SHP77 treated with DMSO at 0.1 percent for 48 hours (cell line): ENCODE measurements at regions not wholly inside any gene's neighbourhood (a gene's known extent, or its start where the extent isn't known, plus 50 kb on each side); places are given as distances from the start of the nearest gene placed in this dataset.
"Not testable (repeated sequence)": the region's sequence is repeated elsewhere in the genome, so short reads cannot be mapped to it uniquely, and the experiment has no call there.

Experiments
- DNase-seq: peaks from one replicate; lab custom pipeline; 2025; lab: John Stamatoyannopoulos, UW

DNA sequence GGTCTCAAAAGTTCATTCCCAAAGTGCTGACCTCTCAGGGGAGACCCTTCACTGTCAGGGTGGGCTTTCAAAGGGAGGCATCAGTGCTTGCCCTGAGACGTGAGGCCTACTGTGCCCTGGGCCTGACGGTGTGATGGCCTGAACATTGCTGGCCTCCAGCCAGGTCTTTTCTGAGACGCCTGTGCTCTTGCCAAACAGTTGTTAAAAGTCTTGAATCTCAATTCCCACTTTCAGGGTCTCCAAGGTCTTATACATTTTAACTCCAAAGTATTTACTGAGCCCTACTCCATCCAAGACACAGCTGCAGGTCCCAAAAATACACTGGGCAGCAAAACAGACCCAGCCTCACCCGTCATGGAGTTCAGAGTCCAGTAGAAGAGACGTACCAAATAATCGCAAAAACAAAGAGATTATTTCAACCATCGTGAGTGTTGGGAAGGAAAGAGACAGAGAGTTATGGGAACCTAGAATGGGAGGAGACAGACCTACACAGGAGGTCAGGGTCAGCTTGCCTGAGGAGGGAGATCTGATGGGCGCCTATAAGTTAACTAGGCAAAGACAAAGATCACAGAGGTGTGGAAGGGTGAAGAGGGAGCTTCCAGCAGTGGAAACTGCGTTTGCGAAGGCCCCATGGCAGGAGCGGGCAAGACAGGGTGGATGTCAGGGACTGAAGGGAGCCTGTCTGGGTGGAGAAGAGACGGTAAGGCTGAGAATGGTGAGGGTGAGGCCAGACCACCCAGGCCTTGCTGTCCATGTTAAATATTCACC lies 446.3 kb downstream of the PREX1 start:
- no peak for DNase-seq

GRCh38 chr20:48380661-48381060 lies 447.1 kb downstream of the PREX1 start:
- DNase-seq: no peak

DNA sequence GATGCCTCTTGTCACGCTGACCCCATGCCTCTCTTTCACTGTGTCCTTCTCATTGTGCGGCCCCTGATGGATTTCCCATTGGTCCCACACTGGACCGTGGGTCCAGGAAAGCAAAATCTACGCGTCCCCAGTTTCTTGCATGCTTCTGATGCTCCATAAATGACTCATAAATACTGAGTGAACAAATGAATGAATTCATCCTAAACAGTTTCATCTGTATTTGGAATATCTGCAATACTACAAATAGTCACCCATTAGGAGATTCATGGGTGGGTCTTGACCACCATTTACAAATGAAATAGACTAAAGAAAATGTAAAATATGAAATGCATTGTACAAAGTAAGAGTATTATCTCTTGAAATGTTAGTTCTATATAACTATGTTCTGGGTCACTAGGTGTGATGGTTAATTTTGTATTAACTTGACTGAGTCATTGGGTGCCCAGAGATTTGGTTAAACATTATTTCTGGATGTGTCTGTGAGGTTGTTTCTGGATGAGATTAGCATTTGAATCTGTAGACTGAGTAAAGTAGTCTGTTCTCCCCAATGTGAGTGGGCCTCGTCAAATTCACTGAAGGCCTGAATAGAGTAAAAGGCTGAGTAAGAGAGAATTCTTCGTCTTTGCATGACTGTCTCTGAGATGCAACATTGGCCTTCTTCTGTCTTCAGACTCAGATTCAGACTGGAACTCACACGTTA lies 448.7 kb downstream of the PREX1 start:
- DNase-seq: no peak

DNA sequence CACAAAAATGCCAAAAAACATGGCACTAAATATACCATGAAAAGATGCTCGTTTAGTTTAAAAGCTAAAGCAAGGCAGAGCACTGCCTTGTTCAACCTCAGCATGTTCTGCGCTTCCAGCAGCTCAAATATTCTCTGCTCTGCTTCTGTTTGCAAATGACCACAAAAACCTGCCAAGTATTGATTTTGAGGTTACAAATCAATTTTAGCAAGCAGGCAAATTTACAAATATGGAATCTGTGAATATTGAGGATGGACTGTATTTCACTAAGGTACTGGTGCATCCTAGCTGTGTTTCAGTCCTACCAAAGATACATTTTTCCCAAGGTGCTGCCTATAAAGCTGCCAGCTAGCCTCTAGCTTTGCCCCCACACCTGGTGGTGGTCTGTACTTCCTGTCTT lies 449.9 kb downstream of the PREX1 start:
- DNase-seq: no peak

GRCh38 chr20:48375804-48376203 lies 452.0 kb downstream of the PREX1 start:
- DNase-seq: no peak

DNA sequence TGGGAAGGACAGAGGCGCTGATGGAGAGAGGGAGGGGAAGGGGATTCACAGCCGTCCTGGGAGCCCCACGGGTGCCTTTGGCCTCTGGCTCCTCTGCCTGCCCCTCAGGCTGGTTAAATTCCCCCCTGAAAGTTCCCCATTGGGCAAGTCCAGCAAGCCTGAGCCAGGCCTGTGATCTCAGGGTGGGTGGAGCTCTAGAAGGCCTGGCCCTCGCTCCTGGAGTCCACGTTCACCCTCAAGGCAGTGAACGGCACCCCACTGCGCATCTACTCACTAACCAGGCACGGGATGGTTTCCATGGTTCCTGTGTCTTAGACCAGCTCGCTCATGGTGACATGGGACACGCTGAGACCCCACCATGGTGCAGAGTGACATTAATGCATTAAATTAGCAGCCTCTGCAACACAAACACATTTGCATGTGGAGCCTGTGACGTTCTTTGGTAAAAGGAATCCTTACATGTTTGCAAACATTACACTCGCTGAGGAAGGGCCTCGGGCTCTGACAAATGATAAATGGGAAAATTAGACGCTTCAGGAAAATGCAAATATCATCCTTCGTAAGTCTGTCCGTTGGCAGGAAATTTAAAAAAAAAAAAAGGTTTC lies 452.7 kb downstream of the PREX1 start:
- no peak for DNase-seq

GRCh38 chr20:48374031-48374907 lies 453.5 kb downstream of the PREX1 start:
- DNase-seq: not testable (repeated sequence)

- no peak for DNase-seq
Measured at GRCh38 chr20:48373555-48373934, 454.3 kb downstream of the PREX1 start.

GRCh38 chr20:48372851-48373554 lies 454.8 kb downstream of the PREX1 start:
- DNase-seq: not testable (repeated sequence)

- DNase-seq: no peak
Measured at GRCh38 chr20:48371211-48371610, 456.6 kb downstream of the PREX1 start.

DNA sequence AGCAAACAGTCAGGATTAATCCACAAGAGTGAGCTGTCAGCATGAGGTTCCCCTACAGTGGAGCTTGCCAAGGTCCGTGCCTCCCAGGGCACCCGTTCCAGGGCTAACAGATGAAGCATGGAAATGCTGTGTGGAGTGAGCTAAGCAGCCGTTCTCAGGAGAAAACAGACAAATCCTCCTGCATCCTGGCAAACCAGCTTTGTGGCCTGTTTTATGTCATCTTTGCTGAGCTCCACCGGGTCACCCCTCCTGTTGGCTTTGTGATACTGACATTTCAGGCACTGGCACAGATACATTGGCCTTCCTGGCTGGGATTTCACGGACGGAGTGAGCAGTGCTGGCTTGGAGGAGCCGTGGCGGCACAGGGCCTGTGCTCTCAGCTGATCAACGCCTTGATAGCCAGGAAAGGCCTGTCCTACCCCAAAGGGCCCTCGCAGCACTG lies 459.2 kb downstream of the PREX1 start:
- not testable (repeated sequence) for DNase-seq

GRCh38 chr20:48367541-48368358 lies 460.0 kb downstream of the PREX1 start:
- DNase-seq: not testable (repeated sequence)

GRCh38 chr20:48366230-48366629 lies 461.6 kb downstream of the PREX1 start:
- no peak for DNase-seq

DNA sequence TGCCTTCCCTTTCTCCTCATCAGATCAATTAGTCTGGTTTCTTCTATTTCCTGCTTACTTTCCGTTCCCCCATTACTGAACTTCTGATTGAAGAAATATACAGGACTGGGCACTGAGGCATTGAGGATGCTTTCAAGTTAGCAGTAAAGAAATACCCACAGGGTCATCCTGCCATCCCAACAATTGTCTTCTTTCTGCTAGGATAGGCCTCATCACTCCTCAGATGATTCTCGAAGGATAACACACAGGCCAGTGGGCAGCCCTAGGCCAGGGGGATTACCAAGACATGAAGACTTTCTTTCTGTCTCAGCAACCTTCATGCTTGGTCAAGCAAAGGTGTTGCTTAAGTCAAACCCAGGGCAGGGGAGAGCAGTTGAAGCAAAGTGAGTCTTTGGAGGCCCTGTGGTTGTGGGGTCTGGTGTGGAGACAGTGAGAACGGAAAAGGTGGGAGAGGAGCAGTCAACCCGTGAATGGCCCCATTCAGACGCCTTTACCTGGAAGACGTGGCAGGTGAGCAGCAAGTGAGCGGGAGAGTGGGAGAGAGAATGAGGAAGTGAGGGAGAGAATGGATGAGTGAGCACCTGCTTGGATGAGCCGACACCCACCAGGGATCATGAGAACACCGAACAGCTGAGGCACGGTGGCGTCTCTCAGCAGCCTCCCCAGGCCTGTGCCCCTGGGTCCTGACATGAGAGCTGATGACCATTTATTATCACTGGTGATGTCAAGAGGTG lies 462.9 kb downstream of the PREX1 start:
- DNase-seq: no peak

DNA sequence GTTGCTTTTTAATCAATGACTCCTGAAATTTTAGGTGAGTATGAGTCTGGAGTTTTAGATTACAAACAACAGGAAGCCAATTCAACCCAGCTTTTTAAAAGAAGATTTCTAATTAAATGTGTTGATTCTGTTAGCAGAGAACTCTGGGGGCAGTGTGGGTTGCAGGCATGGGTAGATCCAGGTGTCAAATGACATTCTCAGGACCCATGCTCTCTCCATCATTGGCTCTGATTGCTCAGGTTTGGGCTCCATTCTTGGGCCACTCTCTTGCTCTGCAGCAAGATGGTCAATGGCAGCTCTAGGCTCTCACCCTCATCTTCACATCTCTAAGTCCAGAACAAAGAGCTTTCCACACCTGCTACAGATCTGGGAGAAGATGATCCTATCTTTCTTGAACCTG lies 463.7 kb downstream of the PREX1 start:
- no peak for DNase-seq

DNA sequence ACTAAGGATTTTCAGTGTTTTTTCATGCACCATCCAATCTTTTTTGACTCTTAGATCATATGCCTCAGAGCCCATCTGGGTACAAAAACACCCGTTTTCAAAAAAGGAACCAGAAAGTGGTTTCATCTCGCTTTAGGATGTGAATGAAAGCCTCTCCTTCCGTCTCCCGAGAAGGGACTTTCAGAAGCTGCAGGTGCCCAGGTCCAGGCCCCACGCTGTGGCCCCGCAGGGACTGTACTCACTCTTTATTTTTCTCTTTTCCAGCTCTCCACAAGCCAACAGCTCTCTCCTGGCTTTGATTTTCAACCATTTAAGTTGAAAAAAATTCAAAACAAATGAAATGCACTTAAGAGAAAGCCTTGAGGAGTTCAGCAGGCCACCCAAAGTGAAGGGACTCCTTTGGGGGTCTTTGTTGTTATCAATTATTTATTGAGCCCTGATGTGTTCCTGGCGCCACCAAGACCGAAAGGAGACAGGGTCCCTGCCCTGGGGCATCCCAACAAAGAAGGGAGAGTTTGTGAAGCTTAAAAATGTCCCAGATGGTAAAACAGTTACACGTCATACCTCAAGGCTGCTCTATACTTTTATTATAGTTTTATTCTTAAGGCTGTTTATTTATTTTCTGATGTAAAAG lies 467.3 kb downstream of the PREX1 start:
- no peak for DNase-seq

DNA sequence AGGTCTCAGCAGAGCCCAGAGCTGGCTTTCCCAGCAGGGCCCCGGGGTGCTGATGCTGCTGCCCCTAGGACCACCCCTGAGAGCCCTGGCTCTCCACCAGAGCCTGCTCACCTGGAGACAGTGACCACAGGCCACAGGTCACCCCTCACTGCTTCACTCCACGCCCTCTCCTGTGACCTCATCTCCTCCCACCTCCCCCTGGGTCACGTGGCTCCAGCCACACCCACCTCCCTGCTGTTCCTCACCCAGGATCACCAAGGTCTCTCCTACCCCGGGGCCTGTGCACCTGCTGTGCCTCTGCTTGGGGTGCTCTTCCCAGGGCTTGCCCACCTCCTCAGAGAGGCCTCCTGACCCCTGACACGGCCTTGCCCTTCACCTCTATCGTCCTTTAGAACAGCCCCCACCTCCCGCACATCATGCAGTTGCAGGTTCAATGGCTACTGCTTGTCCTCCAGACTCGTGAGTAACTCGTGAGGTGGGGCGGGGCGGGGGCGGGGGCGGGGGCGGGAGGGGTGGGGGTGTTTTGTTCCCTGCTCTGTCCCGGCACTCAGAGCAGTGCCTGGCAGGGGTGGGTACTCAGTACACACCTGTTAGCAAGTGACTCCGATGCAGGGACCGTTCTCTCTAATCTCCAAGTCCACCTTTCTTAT lies 468.0 kb downstream of the PREX1 start:
- DNase-seq: no peak

GRCh38 chr20:48359055-48359390 lies 468.8 kb downstream of the PREX1 start:
- not testable (repeated sequence) for DNase-seq
